HepG2 (cell line): ENCODE measurements at regions not wholly inside any gene's neighbourhood (a gene's known extent, or its start where the extent isn't known, plus 50 kb on each side); places are given as distances from the start of the nearest gene placed in this dataset.

Experiments
- RORA ChIP-seq: sonication (generic); formaldehyde crosslinking; IDR thresholded peaks from 2 replicates; pipeline ENCODE4 v1.5.0; 2020; ENCODE audit warnings: mild to moderate bottlenecking, missing genetic modification reagents, moderate library complexity
- SKIL ChIP-seq: sonication (generic); formaldehyde crosslinking; IDR thresholded peaks from 2 replicates; pipeline ENCODE4 v1.8.0; 2022; ENCODE audit warnings: missing genetic modification reagents, mild to moderate bottlenecking, moderate library complexity, borderline replicate concordance
- SRSF4 ChIP-seq: fragments of 200-400 bp; formaldehyde crosslinking; IDR thresholded peaks from one replicate; pipeline ENCODE4 v1.6.1; 2018; ENCODE audit warnings: mild to moderate bottlenecking, low read depth, low read length, moderate library complexity; ENCODE audit not compliant: poor library complexity, severe bottlenecking
- TARDBP ChIP-seq: sonication (generic); formaldehyde crosslinking; IDR thresholded peaks from 2 replicates; pipeline ENCODE4 v1.8.0; 2022; ENCODE audit warnings: mild to moderate bottlenecking, missing genetic modification reagents
- XRCC5 ChIP-seq: fragments of 200-400 bp; formaldehyde crosslinking; optimal IDR thresholded peaks from 2 replicates; pipeline ENCODE3; 2017; ENCODE audit warnings: mild to moderate bottlenecking, low read length
- ZMAT5 ChIP-seq: sonication (generic); formaldehyde crosslinking; IDR thresholded peaks from 2 replicates; pipeline ENCODE4 v1.5.0; 2020; ENCODE audit warnings: mild to moderate bottlenecking, low read depth, missing genetic modification reagents, borderline replicate concordance
- ZNF30 ChIP-seq: sonication (generic); formaldehyde crosslinking; IDR thresholded peaks from 2 replicates; pipeline ENCODE4 v1.5.0; 2020; ENCODE audit warnings: mild to moderate bottlenecking, missing genetic modification reagents
- TF ChIP-seq, protein P1 (sequence below): sonication (generic); formaldehyde crosslinking; IDR thresholded peaks from 2 replicates; pipeline ENCODE4 v1.4.0; 2020; ENCODE audit warnings: missing genetic modification reagents

DNA sequence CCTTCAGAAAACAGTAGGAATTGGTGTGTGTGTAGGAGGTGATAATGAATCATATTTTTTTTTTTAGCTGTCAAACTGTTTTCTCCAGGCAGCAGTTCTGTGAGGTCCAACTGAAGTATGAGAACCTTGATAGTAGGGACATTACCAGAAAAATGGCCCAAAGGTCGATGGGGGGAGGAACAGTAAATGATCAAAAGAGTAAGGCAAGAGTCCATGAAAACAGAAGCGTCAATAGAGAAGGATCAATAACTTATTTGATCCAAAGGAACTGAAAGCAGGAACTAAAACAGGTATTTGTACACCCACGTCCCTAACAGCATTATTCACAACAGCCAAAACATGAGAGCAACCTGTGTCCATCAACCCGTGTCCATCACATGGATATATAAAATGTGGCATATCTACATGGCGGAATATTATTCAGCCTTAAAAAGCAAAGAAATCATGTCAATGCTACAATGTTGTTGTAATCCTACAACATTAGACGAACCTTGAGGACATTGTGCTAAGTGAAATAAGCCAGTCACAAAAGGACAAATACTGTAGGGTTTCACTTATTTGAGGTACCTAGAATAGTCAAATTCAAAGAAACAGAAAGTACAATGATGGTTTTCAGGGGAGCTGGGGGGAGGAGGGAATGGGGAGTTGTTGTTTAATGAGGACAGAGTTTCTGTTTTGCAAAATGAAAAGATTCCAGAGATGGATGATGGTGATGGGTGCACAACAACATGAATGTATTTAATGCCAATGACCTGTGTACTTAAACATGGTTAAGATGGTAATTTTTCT is 214.0 kb upstream of the KLF14 start (continued):
- TF ChIP-seq TARDBP (peak; percentile 41; the same call in 1 of the 2 replicates), XRCC5 (no peak), ZMAT5 (CRISPR knock-in tag) (no peak), SRSF4 (no peak), ZNF30 (CRISPR knock-in tag) (no peak), RORA (CRISPR knock-in tag) (no peak), SKIL (CRISPR knock-in tag) (no peak)
- TF ChIP-seq, protein P1, sequence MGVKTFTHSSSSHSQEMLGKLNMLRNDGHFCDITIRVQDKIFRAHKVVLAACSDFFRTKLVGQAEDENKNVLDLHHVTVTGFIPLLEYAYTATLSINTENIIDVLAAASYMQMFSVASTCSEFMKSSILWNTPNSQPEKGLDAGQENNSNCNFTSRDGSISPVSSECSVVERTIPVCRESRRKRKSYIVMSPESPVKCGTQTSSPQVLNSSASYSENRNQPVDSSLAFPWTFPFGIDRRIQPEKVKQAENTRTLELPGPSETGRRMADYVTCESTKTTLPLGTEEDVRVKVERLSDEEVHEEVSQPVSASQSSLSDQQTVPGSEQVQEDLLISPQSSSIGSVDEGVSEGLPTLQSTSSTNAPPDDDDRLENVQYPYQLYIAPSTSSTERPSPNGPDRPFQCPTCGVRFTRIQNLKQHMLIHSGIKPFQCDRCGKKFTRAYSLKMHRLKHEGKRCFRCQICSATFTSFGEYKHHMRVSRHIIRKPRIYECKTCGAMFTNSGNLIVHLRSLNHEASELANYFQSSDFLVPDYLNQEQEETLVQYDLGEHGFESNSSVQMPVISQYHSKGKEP (CRISPR knock-in tag): no peak
